Renal cortical epithelial cell (primary cell): ENCODE measurements at regions not wholly inside any gene's neighbourhood (a gene's known extent, or its start where the extent isn't known, plus 50 kb on each side); places are given as distances from the start of the nearest gene placed in this dataset.

Source experiments
- DNase-seq: peaks from one replicate; pipeline ENCODE4 v3.0.0-alpha.2; 2011; ENCODE audit warnings: low read depth

GRCh38 chr12:94815958-94816357, 165.6 kb upstream of the TMCC3 start:
- DNase-seq, result no peak

DNA sequence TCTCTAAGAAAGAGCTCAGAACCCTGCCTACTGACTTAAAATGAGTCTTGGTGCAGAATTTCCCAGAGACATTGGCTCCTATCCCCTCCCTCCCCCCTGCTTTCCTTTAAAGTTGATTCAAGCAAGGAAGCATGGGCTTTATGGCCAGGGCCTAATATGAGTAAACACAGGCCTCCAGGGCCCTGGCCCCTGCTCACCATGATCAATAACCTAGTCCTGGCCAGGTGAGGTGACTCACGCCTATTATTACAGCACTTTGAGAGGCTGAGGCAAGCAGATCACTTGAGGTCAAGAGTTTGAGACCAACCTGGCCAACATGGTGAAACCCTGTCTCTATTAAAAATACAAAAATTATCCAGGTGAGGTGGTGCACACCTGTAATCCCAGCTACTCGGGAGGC, 165.1 kb upstream of the TMCC3 start:
- no peak for DNase-seq

DNA sequence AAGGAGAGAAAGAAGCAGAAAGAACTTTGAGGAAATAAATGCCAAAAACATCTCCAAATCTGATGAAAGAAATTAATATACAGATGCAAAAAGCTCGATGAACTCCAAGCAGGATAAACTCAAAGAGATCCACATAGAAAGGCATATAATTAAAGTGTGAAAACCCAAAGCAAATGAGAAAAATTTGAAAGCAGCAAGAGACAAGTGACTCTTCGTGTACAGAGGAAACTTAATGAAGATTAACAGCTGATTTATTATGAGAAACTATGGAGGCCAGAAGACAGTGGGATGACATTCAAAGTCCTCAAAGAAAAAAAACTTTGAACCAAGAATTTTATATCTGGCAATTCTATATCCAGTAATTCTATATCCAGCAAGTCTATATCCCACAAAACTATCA, 163.0 kb upstream of the TMCC3 start:
- DNase-seq, result peak; percentile 38

DNA sequence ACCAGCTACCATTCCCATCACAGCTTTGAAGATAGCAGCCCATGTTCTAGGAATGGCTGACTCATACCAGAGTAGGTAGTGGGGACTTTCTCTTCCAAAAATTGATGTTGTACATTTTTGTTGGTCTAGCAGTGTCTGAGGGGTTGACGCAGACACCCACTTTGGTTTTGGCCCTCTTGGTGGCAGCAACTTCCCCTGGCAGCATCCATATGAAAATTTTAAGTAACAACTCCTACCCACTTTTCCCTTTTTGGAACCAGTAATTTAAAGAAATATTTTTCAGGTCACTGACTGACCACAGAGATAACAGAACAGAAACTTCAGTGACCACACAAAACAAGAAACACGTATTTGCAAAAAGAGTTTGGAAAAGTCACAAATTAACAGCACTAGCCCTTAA, 162.0 kb upstream of the TMCC3 start:
- no peak for DNase-seq

DNA sequence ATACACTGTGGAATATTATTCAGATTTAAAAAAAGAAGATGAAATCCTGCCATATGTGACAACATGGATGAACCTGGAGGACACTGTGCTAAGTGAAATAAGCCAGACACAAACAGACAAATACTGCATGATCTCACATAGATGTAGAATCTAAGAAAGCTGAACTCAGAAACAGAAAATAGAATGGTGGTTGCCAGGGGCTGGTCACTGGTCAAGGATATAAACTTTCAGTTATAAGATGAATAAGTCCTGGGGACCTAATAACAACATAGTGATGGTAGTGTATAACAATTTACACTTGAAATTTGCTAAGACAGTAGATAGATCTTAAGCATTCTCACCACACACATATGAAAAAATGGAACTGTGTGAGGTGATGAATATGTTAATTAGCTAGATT, 161.3 kb upstream of the TMCC3 start:
- DNase-seq, result no peak

- peak; percentile 5 for DNase-seq
These were observed 157.6 kb upstream of the TMCC3 start for GRCh38 chr12:94807951-94808350.

DNA sequence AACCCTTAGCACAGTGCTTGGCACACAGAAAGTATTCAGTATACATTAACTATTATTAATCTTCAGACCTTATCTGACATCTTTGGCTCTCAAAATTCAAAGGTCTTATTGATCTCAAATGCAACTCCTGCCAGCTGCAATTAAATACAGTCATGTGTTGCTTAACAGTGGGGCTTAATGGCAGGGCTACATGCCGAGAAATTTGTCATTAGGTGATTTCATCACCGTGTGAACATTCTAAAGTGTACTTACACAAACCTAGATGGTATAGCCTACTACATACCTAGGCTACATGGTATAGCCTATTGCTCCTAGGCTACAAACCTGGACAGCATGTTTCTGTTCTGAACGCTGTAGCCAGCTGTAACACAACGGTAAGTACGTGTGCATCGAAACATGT, 156.3 kb upstream of the TMCC3 start:
- peak; percentile 32 for DNase-seq

DNA sequence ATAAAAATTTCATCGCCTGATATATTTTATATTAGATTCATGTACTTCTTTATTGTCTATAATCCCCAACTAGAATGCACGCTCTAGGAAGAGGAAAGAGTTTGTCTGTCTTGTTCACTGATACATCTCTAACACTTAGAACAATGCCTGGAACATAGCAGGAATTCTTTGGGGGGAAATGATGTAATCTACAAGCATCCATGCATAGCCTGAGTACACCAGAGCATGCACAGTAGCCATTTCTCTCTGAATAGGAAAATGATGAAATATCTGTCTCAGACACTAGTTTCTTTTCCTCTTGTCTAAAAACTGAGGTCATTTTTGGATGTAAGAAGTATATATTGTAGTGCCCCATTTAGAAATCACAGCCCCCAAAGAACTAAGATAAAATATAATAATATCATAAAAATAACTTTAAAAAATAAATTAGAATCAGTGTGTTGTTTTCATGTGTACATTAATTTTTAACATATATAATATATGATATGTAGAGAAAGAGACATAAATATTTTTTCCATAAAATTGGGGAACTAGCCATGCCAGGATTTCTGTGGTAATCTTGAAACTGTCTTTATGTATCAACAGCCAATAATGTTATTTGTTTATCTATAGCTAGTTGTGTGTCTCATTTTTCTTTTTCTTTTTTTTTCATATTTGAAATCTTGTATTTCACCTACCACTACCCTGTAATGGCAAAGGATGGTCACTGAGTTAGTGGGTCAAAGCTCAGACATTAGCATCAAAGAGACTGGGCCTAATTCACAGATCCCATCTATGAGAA, 155.6 kb upstream of the TMCC3 start:
- peak; percentile 98 for DNase-seq

DNA sequence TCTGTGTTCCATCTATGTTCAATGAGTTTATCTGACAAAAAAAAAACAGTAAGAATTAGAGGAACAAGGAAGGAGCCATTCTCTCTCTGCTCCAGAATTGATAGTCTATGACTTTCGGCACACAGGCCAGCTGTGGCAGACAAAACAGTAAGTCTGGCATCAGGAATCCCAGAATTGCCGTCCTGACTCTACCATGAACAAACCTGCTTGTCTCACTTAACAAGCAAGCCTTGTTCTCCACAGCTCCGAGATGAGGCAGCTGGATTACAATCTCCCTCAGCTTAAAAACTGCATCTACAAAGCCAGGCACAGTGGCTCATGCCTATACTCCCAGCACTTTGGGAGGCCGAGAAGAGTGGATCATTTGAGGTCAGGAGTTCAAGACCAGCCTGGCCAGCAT, 153.6 kb upstream of the TMCC3 start:
- DNase-seq, result no peak

DNA sequence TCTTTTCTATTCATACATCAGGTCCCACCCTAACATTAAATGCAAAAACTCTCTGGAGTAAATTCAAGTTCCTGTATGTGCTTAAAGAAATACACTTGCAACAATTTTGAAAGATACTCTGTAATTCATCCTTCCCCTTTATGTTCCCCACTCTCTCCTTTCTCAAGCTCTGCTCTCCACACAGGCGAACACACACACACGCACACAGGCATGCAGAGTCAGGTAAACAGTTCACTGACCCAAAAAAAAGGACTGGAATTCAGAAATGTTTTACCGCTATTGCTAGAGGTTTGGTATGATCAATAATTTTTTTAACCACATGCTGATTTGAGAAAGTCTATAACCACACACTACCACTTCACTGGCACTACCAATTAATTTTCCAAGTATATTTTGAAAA, 152.4 kb upstream of the TMCC3 start:
- DNase-seq, result no peak

DNA sequence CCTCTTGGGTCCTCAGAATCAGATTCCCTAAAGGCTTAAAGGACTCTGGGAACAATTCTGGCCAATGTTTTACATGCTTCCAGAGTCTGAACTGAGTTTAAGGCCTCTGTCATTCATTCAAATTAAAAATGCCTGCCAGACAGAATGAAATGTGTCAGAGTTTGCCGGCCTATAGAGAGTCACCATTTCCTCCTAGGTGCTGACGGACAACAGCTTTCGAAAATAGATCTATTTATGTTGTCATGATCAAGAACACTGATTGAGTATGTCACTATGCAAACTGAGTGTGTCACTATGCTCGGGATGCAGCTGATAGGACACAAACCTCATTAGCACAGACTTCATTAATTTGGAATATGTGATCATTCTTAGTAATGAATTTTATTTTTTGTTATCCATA, 151.4 kb upstream of the TMCC3 start:
- no peak for DNase-seq

DNA sequence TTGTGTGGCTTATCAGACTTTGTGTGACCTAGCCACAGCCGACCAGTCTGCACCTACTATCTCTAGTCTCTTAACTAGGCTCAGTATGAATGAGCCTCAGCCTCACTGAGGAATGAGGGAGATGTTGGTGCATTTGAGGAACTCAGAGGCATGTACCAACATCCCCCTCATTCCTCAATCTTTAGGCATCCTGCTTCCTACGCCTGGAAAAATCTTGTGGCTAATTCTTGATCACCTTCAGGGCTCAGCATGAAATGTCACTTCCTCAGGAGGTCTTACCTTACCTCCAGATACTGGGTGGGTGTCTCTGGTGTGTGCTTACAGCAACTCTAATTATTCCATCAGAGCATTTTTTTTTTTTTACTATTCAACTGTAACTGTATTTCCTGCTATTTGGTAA, 148.8 kb upstream of the TMCC3 start:
- DNase-seq, result no peak

GRCh38 chr12:94798113-94798512, 147.8 kb upstream of the TMCC3 start:
- DNase-seq, result no peak

- peak; percentile 88 for DNase-seq
These were observed 145.2 kb upstream of the TMCC3 start for GRCh38 chr12:94795520-94795919.

DNA sequence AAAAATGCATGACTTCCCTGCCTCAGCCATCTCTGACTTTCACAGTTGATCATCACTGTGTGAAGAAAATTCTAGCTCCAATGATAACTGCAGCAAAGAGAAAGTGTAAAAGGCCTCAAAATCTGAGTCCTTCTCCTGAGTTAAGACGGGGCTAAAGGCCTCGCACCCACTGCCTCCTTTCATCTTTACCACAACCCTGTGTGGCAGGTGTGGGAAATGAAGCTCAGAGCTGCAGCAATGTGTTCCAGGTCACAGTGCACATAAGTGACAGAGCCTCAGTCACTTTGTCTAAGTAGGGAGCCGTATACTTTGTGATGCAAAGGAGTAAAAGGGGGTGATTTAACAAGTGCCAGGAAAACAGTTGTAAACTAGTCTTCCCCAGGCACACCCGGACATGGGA, 144.7 kb upstream of the TMCC3 start:
- no peak for DNase-seq

- DNase-seq, result no peak
These were observed 142.8 kb upstream of the TMCC3 start for GRCh38 chr12:94793191-94793595.

DNA sequence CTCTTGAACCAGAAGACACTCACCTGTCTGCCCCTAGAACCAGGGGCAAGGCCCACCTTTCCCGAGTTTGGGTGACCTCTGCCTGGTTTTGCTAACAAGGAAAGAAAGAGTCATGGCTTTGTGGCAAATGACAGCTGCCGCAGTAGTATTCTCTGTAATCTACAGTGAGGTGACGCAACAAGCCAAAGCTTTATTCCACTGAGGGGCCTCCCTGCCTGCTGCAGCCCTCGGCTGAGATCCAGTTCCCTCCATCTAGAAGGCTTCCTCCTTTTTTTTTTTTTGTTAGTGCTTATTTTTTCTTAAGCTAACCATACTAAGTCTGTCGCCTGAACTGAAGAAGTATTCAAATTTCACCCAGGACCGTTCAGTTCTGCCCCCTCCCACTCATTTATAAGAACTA, 142.3 kb upstream of the TMCC3 start:
- no peak for DNase-seq

DNA sequence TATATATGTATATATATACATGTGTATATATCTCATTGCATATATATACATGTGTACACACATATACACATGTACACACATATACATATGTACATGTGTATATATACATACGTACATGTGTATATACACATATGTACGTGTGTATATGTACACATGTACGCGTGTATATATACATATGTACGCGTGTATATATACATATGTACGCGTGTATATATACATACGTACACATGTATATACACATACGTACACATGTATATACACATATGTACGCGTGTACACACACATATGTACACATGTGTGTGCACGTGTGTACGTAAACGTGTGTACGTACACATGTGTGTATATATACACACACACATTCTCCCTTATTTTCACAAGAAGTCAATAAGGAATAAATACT, 141.6 kb upstream of the TMCC3 start:
- no peak for DNase-seq

GRCh38 chr12:94790825-94791224, 140.5 kb upstream of the TMCC3 start:
- DNase-seq, result no peak

DNA sequence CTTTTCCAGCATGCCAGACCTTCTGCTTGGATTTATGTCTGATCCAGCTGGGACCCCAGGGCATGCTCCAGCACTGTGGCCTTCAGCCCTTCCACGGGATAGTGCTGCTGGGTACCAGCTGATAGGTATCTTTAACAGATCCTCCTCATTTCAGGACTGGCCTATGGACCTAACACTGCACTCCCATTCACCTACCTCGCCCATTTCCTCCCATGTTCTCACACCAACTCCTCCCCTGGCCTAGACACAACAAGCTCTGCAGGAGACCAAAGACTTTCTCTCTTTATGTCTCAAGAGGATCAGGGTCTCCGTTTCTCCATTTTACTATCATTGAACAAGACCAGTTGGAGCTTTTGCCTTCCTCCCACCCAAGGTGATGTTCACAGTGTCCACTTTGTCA, 140.0 kb upstream of the TMCC3 start:
- no peak for DNase-seq

DNA sequence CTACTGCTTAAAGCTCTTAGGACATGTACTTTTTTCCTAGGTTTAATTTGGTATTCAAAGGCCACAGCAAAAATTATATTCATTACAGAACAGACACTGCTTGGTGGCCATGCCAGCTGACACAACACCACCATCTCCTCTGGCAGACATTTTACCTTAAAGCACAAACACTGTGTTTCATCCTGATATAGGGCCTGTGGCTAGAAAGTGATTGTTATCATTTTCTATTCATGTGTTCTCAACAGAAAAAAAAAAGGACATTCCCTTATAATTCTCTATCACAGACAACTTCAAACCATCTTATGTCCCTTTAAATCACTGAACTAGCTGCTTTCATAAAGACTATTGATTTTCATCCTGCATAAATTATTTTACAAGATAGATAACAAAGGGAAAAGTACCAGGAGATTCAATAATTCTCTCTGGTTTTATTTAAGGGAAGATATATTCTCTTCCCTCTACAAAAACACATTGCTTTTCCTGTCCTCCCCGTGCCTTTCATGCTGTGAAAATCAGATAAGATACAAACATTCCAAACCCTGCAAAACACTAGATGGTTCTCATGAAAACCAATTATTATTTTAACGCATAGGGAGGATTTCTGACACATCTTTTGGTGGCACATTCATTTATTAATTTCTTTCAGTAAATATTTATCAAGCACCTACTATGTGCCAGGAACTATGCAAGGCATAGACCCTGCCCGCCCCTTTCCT, 139.3 kb upstream of the TMCC3 start:
- no peak for DNase-seq

DNA sequence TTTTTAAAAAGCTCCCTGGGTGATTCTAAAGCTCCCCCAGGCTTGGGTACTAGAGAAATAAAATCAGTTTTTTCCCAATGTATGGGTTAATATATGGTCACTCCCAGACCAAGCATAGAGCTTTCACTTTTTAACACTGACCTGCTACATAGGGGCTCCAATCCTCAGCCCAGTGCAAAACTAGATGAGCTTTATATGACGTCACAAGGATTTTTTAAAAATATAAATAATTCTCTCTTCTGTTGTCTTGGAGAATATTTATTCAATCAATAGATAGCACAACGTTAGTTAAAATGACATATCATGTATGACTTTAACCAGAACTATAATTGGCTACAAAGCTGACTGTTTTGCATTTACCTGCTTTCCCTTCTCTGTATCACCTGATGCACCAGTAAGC, 137.9 kb upstream of the TMCC3 start:
- DNase-seq, result no peak

DNA sequence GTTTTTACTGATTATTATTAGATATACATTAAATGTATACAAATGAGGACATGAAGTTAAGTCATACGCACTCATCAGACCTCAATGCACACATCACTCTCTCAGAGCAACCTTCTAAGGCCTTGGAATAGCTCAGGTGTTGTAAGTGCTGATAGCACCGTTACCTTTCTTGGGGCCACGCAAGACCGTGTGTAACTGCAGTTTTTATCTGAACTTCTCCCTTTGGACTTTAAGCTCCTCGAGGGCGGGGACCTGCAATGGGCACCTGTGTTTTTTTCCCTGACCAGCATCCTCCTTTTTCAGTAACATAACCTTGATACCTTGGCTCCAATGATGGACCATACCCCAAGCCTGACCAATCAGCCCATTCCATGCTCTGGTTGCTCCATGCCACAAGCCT, 136.5 kb upstream of the TMCC3 start:
- DNase-seq, result no peak

- DNase-seq, result no peak
These were observed 133.5 kb upstream of the TMCC3 start for GRCh38 chr12:94783862-94784261.
